ENCODE measurements at regions not wholly inside any gene's neighbourhood (a gene's known extent, or its start where the extent isn't known, plus 50 kb on each side); places are given as distances from the start of the nearest gene placed in this dataset.

DNA sequence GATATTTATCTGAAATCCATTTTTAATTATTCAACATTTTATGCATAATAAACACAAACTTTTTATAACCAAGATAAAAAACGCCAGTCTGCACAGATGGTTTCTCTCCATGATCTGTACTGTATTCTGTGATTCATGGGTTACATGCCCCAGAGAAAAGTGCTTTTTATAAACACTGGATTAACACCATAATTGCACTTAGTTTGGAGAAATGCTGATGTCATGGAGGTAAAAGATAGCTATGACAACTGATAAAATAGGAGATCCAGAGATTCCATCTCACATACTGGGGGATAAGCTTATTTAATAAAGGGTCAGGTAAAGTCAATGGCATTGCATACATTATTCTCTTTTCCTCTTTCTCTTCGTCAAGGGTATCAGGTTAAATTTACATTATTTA is 1460.4 kb upstream of the ALCAM start:
- no peak for TF ChIP-seq SUZ12 (IDR thresholded peaks at IDR 0.05)
- no peak for TF ChIP-seq TARDBP (IDR thresholded peaks at IDR 0.05)
- no peak for TF ChIP-seq SP1 (IDR thresholded peaks at IDR 0.05)
- TF ChIP-seq FOXA1 (IDR thresholded peaks at IDR 0.05): no peak
- TF ChIP-seq, protein P1, sequence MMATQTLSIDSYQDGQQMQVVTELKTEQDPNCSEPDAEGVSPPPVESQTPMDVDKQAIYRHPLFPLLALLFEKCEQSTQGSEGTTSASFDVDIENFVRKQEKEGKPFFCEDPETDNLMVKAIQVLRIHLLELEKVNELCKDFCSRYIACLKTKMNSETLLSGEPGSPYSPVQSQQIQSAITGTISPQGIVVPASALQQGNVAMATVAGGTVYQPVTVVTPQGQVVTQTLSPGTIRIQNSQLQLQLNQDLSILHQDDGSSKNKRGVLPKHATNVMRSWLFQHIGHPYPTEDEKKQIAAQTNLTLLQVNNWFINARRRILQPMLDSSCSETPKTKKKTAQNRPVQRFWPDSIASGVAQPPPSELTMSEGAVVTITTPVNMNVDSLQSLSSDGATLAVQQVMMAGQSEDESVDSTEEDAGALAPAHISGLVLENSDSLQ (IDR thresholded peaks at IDR 0.05): no peak
- TF ChIP-seq L3MBTL2 (conservative IDR thresholded peaks at IDR 0.05): no peak
- no peak for TF ChIP-seq BHLHE40 (IDR thresholded peaks at IDR 0.05; ENCODE audit: borderline replicate concordance)
- no peak for TF ChIP-seq ZNF384 (IDR thresholded peaks at IDR 0.05)
- TF ChIP-seq FOXK2 (IDR thresholded peaks at IDR 0.05): no peak
- TF ChIP-seq HDGF (IDR thresholded peaks at IDR 0.05; ENCODE audit: borderline replicate concordance): no peak
- TF ChIP-seq ELF4 (IDR thresholded peaks at IDR 0.05): no peak

Measured in HEK293T (cell line).